Heart left ventricle (tissue), 16 donors: ENCODE measurements at regions not wholly inside any gene's neighbourhood (a gene's known extent, or its start where the extent isn't known, plus 50 kb on each side); places are given as distances from the start of the nearest gene placed in this dataset.

Experiments used
- ATAC-seq, 4 donors: fragments of 200-7000 bp; cut with Tn5 transposase; one replicate each; pipeline ENCODE4 v1.9.1; 2020 to 2022; ENCODE audit warnings: moderate library complexity in 4 of 4, mild to moderate bottlenecking in 3 of 4, moderate number of reproducible peaks in 1 of 4
- DNase-seq, 5 donors: peaks; one replicate each; pipeline ENCODE4 v3.0.0-alpha.2; 2020
- H3K27ac ChIP-seq, 12 donors: fragments of 200-600 bp; sonication (generic) in 4 of 12; one replicate each; pipeline versions ENCODE4 v1.5.0 to v1.8.0; 2016 to 2022; ENCODE audit warnings: mild to moderate bottlenecking in 2 of 12
- H3K27me3 ChIP-seq, 9 donors: fragments of 200-600 bp; sonication (generic) in 2 of 9; one replicate each; pipeline versions ENCODE4 v1.5.1 to v1.8.0; 2016 to 2022; ENCODE audit warnings: mild to moderate bottlenecking in 3 of 9
- H3K36me3 ChIP-seq, 9 donors: fragments of 200-600 bp; sonication (generic) in 2 of 9; one replicate each; pipeline versions ENCODE4 v1.5.0 to v1.8.0; 2018 to 2022; ENCODE audit warnings: mild to moderate bottlenecking in 2 of 9
- H3K4me1 ChIP-seq, 12 donors: fragments of 200-600 bp; sonication (generic) in 4 of 12; one replicate each; pipeline versions ENCODE4 v1.5.0 to v1.8.0; 2016 to 2022; ENCODE audit warnings: mild to moderate bottlenecking in 3 of 12
- H3K4me3 ChIP-seq, 12 donors: fragments of 200-600 bp; sonication (generic) in 4 of 12; one replicate each; pipeline versions ENCODE4 v1.5.0 to v1.8.0; 2017 to 2022; ENCODE audit warnings: mild to moderate bottlenecking in 9 of 12, moderate library complexity in 4 of 12
- H3K9me3 ChIP-seq, 12 donors: fragments of 200-600 bp; sonication (generic) in 4 of 12; one replicate each; pipeline versions ENCODE4 v1.5.0 to v1.8.0; 2016 to 2022; ENCODE audit warnings: mild to moderate bottlenecking in 1 of 12
- POLR2A ChIP-seq, 2 donors: fragments of 450-650 bp; IDR thresholded peaks; one replicate each; pipeline ENCODE4 v1.6.1; 2017; ENCODE audit warnings: antibody characterized with exemption in 2 of 2, mild to moderate bottlenecking in 2 of 2, moderate library complexity in 2 of 2
- WGBS, 4 donors: extraction: QIAGEN DNeasy Blood & Tissue Kit in 2 of 4; methylation state at CpG; one replicate each; pipeline versions ENCODE4 v1.1.5 to v1.1.7; 2013 to 2018; 5-methylcytosine and 5-hydroxymethylcytosine counted together
- intact Hi-C, 10 donors: fragments of 100-400 bp; cut with DNase I; formaldehyde crosslinking; loops; one replicate each; pipeline versions ENCODE4 v1.11.1 to v1.14.2; 2022
- TF ChIP-seq, protein P1 (sequence below), 12 donors: fragments of 200-600 bp; sonication (generic) in 4 of 12; IDR thresholded peaks; one replicate each; pipeline versions ENCODE4 v1.5.0 to v1.8.0; 2018 to 2022; ENCODE audit warnings: antibody characterized with exemption in 12 of 12, mild to moderate bottlenecking in 5 of 12
- donor health status: ischemic (EF 13 %, LVEDD 7.1; RV severe dilation, severe dysfunction).
- donor health status: healthy with polysubstance abuse.
- donor health status: DM: no; HTN: yes; CAD: no.
- donor health status: DM: no; HTN: no; CAD: no.
- donor health status: ischemic (EF 25% LVEDD 6.9; RV normal size, moderate dysfunction).
- donor health status: ischemic (EF 25% LVEDD 5.7; RV mildly dilated, moderate dysfunction).
- donor health status: healthy.
- donor health status: DM: yes; HTN: yes; CAD: no.
- donor health status: ischemic (EF 35%, LVEDD 5.7; RV mildly dilated, moderate dysfunction).
- donor health status: nonischemic (EF 11% LVEDD 7.7; RV severe dilation, severe dysfunction).
- donor health status: DM: yes; HTN: yes; CAD: no.
- donor health status: PGD.
- donor health status: ischemic (EF 29% LVEDD 5.4; RV normal size, mild dysfunction).
- donor health status: nonischemic (EF 23%, LVEDD 6.1; RV moderate dilation, normal function).

DNA sequence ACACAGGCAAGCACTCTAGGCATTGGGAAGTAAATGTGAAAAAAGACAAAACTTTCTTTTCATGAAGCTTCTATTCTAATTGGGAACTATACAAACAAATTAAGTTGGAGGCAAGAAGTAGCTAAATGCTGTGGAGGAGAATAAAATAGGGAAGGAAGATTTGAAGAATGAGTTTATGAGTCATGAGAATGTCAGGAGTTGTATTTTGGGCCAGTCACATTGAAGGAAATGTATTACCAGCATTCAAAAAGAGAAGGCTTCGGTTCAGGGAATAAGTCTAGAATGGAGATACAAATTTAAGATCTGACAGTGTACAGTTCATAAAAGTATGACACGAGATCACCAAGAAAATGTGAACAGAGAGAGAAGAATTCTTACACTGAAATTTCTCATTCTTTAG lies 666.5 kb downstream of the ADCYAP1 start:
- Histone ChIP-seq H3K4me1 (no peaks in the 10 kb centered on the region), H3K27ac (no peak overlapping the region), H3K36me3 (no peaks in the 10 kb centered on the region), H3K4me3 (no peak overlapping the region), H3K27me3 (peaks cover 0 to 5% (median 0%) of the 10 kb centered on the region in 9 donors), H3K9me3 (no peaks in the 10 kb centered on the region)
- no peak for DNase-seq
- 60 to 71% (median 68%) methylated on average over 2 of the region's 2 CpGs for WGBS, 4 donors
- no peak for TF ChIP-seq POLR2A (IDR thresholded peaks at IDR 0.05)
- TF ChIP-seq, protein P1, sequence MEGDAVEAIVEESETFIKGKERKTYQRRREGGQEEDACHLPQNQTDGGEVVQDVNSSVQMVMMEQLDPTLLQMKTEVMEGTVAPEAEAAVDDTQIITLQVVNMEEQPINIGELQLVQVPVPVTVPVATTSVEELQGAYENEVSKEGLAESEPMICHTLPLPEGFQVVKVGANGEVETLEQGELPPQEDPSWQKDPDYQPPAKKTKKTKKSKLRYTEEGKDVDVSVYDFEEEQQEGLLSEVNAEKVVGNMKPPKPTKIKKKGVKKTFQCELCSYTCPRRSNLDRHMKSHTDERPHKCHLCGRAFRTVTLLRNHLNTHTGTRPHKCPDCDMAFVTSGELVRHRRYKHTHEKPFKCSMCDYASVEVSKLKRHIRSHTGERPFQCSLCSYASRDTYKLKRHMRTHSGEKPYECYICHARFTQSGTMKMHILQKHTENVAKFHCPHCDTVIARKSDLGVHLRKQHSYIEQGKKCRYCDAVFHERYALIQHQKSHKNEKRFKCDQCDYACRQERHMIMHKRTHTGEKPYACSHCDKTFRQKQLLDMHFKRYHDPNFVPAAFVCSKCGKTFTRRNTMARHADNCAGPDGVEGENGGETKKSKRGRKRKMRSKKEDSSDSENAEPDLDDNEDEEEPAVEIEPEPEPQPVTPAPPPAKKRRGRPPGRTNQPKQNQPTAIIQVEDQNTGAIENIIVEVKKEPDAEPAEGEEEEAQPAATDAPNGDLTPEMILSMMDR (IDR thresholded peaks at IDR 0.05) = no peak
- no peak for ATAC-seq
- intact Hi-C loops = loop anchor here in 1 of 10 donors (10.0 kb wide), 1 partner anchor 706 kb away; no protein-coding TSS in a partner anchor

DNA sequence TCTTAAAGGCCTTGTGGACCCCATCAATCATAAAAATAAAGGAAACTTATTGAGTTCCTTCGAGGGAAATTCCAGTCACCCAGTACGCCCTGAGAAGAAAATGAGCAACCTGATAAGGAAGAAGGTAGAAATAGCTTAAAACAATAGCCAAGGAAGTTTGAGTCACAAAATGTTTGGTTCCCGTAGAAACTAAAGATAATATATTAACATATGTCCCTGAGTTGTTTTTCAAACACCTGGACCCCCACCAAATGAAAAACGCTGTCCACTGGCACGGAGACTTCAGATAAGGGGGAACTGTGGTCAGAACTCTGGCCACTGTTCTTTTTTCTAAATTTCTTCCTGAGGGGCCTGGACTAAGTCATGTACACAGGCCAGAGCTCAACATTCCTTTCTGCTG lies 669.1 kb downstream of the ADCYAP1 start:
- 24 to 37% (median 30%) methylated on average over 5 of the region's 5 CpGs for WGBS, 4 donors
- no peaks in the 10 kb centered on the region for H3K4me1 ChIP-seq
- H3K27me3 ChIP-seq = no peaks in the 10 kb centered on the region
- H3K4me3 ChIP-seq = no peak overlapping the region
- ATAC-seq = no peak
- no peaks in the 10 kb centered on the region for H3K9me3 ChIP-seq
- intact Hi-C loops = loop anchor here in 1 of 10 donors (10.0 kb wide), 1 partner anchor 709 kb away; no protein-coding TSS in a partner anchor
- no peak for DNase-seq
- H3K27ac ChIP-seq = no peak overlapping the region
- no peaks in the 10 kb centered on the region for H3K36me3 ChIP-seq
- TF ChIP-seq POLR2A (IDR thresholded peaks at IDR 0.05) = no peak
- TF ChIP-seq, protein P1 (IDR thresholded peaks at IDR 0.05) = no peak

DNA sequence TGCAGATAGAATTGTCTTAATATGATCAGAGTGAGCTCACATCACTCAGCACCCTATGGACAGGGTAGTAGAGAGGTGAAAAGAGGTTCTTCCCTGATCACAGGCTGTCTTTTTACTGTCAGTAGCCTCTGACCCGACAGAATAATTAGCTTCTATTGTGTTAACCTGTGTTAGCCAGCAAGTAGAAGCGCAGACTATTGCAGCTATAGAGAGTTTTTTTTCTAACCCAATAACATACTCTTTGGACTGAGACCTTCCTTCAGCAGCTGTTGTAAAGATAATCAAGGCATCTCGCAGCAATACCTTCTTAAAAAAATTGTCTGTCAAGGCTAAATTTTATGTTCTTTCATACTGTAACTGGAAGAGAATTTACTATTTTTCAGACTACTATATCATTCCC lies 670.4 kb downstream of the ADCYAP1 start:
- H3K27ac ChIP-seq = no peak overlapping the region
- no peaks in the 10 kb centered on the region for H3K4me1 ChIP-seq
- ATAC-seq = no peak
- TF ChIP-seq POLR2A (IDR thresholded peaks at IDR 0.05) = no peak
- TF ChIP-seq, protein P1 (IDR thresholded peaks at IDR 0.05) = no peak
- no peaks in the 10 kb centered on the region for H3K36me3 ChIP-seq
- H3K27me3 ChIP-seq = no peaks in the 10 kb centered on the region
- no peak for DNase-seq
- 55 to 75% (median 65%) methylated on average over 3 of the region's 3 CpGs for WGBS, 4 donors
- no peak overlapping the region for H3K4me3 ChIP-seq
- intact Hi-C loops = loop anchor here in 1 of 10 donors (10.0 kb wide), 1 partner anchor 710 kb away; no protein-coding TSS in a partner anchor
- no peaks in the 10 kb centered on the region for H3K9me3 ChIP-seq

DNA sequence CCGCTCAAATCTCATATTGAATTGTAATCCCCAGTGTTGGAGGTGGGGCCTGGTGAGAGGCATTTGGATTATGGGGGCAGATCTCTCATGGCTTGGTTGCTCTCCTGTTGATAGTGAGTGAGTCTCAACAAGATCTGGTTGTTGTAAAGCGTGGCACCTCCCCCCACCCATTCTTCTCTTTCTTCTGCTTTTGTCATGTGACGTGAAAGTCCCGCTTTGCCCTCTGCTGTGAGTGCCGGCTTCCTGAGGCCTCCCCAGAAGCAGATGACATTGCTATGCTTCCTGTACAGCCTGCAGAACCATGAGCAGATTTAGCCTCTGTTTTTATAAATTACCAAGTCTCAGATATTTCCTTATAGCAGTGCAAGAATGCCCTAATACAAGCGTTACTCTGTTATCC lies 673.8 kb downstream of the ADCYAP1 start:
- Histone ChIP-seq H3K36me3 (no peaks in the 10 kb centered on the region), H3K27me3 (peaks cover 0 to 3% (median 0%) of the 10 kb centered on the region in 9 donors), H3K9me3 (no peaks in the 10 kb centered on the region), H3K4me3 (no peak overlapping the region), H3K4me1 (no peaks in the 10 kb centered on the region), H3K27ac (peak overlapping the region in 1 of 12 donors; percentile 21)
- TF ChIP-seq POLR2A (IDR thresholded peaks at IDR 0.05) = no peak
- TF ChIP-seq, protein P1 (IDR thresholded peaks at IDR 0.05) = no peak
- DNase-seq (peak in 2 of 5 donors; percentile 9 to 20), ATAC-seq (no peak)
- WGBS, 4 donors = 62 to 73% (median 71%) methylated on average over 6 of the region's 6 CpGs
- intact Hi-C loops = loop anchor here in 1 of 10 donors (10.0 kb wide), 1 partner anchor 714 kb away; no protein-coding TSS in a partner anchor
